ENCODE measurements at regions not wholly inside any gene's neighbourhood (a gene's known extent, or its start where the extent isn't known, plus 50 kb on each side); places are given as distances from the start of the nearest gene placed in this dataset.
"Not testable (repeated sequence)": the region's sequence is repeated elsewhere in the genome, so short reads cannot be mapped to it uniquely, and the experiment has no call there.

- intact Hi-C loops (cut with micrococcal nuclease): no loop called here
- H3K4me2 ChIP-seq (ENCODE audit: low read length): no peak overlapping the region
- ATAC-seq (no peak), DNase-seq (ENCODE audit: low read depth, low spot score) (no peak)
- RAD21 ChIA-PET (ENCODE audit: low non-redundant PET in 1 of 2, low total read pairs in 2 of 2, uncharacterized antibody in 2 of 2, unreplicated experiment in 2 of 2): no interaction called here
- CTCF ChIA-PET: no interaction called here
- no peaks in the 10 kb centered on the region for H3K9me3 ChIP-seq (ENCODE audit: control insufficient read depth in 1 of 2, insufficient read depth in 1 of 2, low read depth in 1 of 2, low read length in 2 of 2)
- H3K4me3 ChIP-seq (replicated peaks in 1 of 2; ENCODE audit: low read depth in 1 of 2, low read length in 2 of 2): no peak overlapping the region
- no peaks in the 10 kb centered on the region for H3K27me3 ChIP-seq (ENCODE audit: insufficient read depth, low read length)
- no peak overlapping the region for H3K9ac ChIP-seq (ENCODE audit: low read length)
- POLR2A ChIA-PET: no interaction called here
- H2AFZ ChIP-seq (ENCODE audit: low read depth, low read length, poor library complexity, severe bottlenecking): no peak overlapping the region
- no peaks in the 10 kb centered on the region for H3K79me2 ChIP-seq (ENCODE audit: insufficient read depth, low read length)
- no peaks in the 10 kb centered on the region for H4K20me1 ChIP-seq (ENCODE audit: insufficient read depth)
- no peaks in the 10 kb centered on the region for H3K36me3 ChIP-seq (ENCODE audit: control insufficient read depth in 1 of 2, insufficient read depth in 2 of 2, low read length in 2 of 2)
- BruUV-seq (replicated peaks): no TSS peak
- peaks cover 0 to 5% of the 10 kb centered on the region in 2 experiments; a peak in 2 of 4 replicates for H3K4me1 ChIP-seq (ENCODE audit: control insufficient read depth in 1 of 2, insufficient read depth in 2 of 2, low read length in 2 of 2)
- TF ChIP-seq CTCF (IDR thresholded peaks at IDR 0.05 in 2 of 3, conservative IDR thresholded peaks at IDR 0.05 in 1 of 3; ENCODE audit: borderline replicate concordance in 1 of 3, insufficient read depth in 1 of 3, low read depth in 2 of 3, low read length in 2 of 3): no peak
- H3K27ac ChIP-seq (ENCODE audit: low read depth, low read length): no peak overlapping the region
- H3K9me2 ChIP-seq (ENCODE audit: insufficient read depth): no peaks in the 10 kb centered on the region
These were observed 82.0 kb upstream of the HMGA2 start for GRCh38 chr12:65742018-65743010.

GRCh38 chr12:65744236-65744840 is 79.9 kb upstream of the HMGA2 start:
- RAD21 ChIA-PET (ENCODE audit: low non-redundant PET in 1 of 2, low total read pairs in 2 of 2, uncharacterized antibody in 2 of 2, unreplicated experiment in 2 of 2): not testable (repeated sequence)

More at GRCh38 chr12:65744236-65744840, 79.9 kb upstream of the HMGA2 start:
- ATAC-seq; H3K36me3 ChIP-seq (ENCODE audit: control insufficient read depth in 1 of 2, insufficient read depth in 2 of 2, low read length in 2 of 2); H3K9ac ChIP-seq (ENCODE audit: low read length); H3K79me2 ChIP-seq (ENCODE audit: insufficient read depth, low read length); H3K4me1 ChIP-seq (ENCODE audit: control insufficient read depth in 1 of 2, insufficient read depth in 2 of 2, low read length in 2 of 2); H3K9me3 ChIP-seq (ENCODE audit: control insufficient read depth in 1 of 2, insufficient read depth in 1 of 2, low read depth in 1 of 2, low read length in 2 of 2); H3K4me3 ChIP-seq (replicated peaks in 1 of 2; ENCODE audit: low read depth in 1 of 2, low read length in 2 of 2); H3K9me2 ChIP-seq (ENCODE audit: insufficient read depth); CTCF ChIA-PET; intact Hi-C loops (cut with micrococcal nuclease); H3K27ac ChIP-seq (ENCODE audit: low read depth, low read length); H3K27me3 ChIP-seq (ENCODE audit: insufficient read depth, low read length); BruUV-seq (replicated peaks); H4K20me1 ChIP-seq (ENCODE audit: insufficient read depth); H2AFZ ChIP-seq (ENCODE audit: low read depth, low read length, poor library complexity, severe bottlenecking); DNase-seq (ENCODE audit: low read depth, low spot score); H3K4me2 ChIP-seq (ENCODE audit: low read length): not testable (repeated sequence)
- POLR2A ChIA-PET: interaction anchor here (0.7 kb wide), 1 partner anchor 9 kb away, joined by 3 read pairs; no protein-coding TSS in a partner anchor

Measured in HCT116 (cell line).